PFSK-1 (cell line): ENCODE measurements at regions not wholly inside any gene's neighbourhood (a gene's known extent, or its start where the extent isn't known, plus 50 kb on each side); places are given as distances from the start of the nearest gene placed in this dataset.

Experiments used
- FOXP2 ChIP-seq: optimal IDR thresholded peaks from 2 replicates; pipeline ENCODE3; 2011; ENCODE audit warnings: borderline replicate concordance, control low read depth, inconsistent platforms; ENCODE audit not compliant: insufficient read depth; ENCODE audit errors: extremely low read length, extremely low read depth
- POLR2AphosphoS5 ChIP-seq: IDR thresholded peaks from 2 replicates; pipeline ENCODE4 v1.6.1; 2012; ENCODE audit warnings: low read depth, mild to moderate bottlenecking, control low read depth, low read length, moderate library complexity
- SIN3A ChIP-seq: IDR thresholded peaks from 2 replicates; pipeline ENCODE4 v1.6.1; 2012; ENCODE audit warnings: mild to moderate bottlenecking, low read length, moderate library complexity, borderline replicate concordance; ENCODE audit not compliant: insufficient read depth
- TAF1 ChIP-seq: IDR thresholded peaks from 2 replicates; pipeline ENCODE4 v1.6.1; 2012; ENCODE audit warnings: low read length, control low read depth, borderline replicate concordance; ENCODE audit not compliant: insufficient read depth
- TF ChIP-seq, protein P1 (sequence below), 2 experiments: IDR thresholded peaks; 2 replicates each; pipeline versions ENCODE4 v1.6.1 to v1.8.0; 2011 to 2012; ENCODE audit warnings: low read depth in 2 of 2, low read length in 2 of 2, control low read depth in 1 of 2, inconsistent platforms in 1 of 2, mild to moderate bottlenecking in 1 of 2, moderate library complexity in 1 of 2; ENCODE audit not compliant: insufficient read depth in 1 of 2

GRCh38 chr11:28463826-28464225, 355.6 kb downstream of the METTL15 start:
- TF ChIP-seq FOXP2, result no peak
- TF ChIP-seq POLR2AphosphoS5, result no peak
- TF ChIP-seq, protein P1, sequence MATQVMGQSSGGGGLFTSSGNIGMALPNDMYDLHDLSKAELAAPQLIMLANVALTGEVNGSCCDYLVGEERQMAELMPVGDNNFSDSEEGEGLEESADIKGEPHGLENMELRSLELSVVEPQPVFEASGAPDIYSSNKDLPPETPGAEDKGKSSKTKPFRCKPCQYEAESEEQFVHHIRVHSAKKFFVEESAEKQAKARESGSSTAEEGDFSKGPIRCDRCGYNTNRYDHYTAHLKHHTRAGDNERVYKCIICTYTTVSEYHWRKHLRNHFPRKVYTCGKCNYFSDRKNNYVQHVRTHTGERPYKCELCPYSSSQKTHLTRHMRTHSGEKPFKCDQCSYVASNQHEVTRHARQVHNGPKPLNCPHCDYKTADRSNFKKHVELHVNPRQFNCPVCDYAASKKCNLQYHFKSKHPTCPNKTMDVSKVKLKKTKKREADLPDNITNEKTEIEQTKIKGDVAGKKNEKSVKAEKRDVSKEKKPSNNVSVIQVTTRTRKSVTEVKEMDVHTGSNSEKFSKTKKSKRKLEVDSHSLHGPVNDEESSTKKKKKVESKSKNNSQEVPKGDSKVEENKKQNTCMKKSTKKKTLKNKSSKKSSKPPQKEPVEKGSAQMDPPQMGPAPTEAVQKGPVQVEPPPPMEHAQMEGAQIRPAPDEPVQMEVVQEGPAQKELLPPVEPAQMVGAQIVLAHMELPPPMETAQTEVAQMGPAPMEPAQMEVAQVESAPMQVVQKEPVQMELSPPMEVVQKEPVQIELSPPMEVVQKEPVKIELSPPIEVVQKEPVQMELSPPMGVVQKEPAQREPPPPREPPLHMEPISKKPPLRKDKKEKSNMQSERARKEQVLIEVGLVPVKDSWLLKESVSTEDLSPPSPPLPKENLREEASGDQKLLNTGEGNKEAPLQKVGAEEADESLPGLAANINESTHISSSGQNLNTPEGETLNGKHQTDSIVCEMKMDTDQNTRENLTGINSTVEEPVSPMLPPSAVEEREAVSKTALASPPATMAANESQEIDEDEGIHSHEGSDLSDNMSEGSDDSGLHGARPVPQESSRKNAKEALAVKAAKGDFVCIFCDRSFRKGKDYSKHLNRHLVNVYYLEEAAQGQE (IDR thresholded peaks at IDR 0.05; ENCODE audit: insufficient read depth in 1 of 2, low read depth in 2 of 2, low read length in 2 of 2), result no peak
- no peak for TF ChIP-seq TAF1
- no peak for TF ChIP-seq SIN3A

- TF ChIP-seq TAF1 (no peak), FOXP2 (no peak), POLR2AphosphoS5 (no peak)
- TF ChIP-seq, protein P1 (IDR thresholded peaks at IDR 0.05; ENCODE audit: insufficient read depth in 1 of 2, low read depth in 2 of 2, low read length in 2 of 2), result no peak
These were observed 353.7 kb downstream of the METTL15 start for GRCh38 chr11:28461846-28462245.

DNA sequence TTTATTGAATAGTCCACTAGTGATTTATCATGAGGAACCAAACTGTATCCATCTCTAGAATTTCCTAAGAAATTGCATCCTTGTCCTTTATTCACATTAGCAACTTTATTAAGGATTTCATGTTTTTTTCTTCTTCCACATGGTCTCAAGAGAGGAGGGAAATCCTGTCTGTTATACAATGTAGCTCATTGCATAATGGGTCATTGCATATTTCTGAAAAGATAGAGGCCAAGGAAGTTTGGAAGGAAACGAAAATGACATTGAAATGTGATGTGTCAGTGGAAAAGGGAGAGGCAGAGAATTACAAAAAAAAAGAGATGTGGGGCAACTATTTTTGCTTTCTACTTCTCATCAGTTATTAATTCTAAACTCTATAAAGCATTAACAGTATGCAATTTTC, 353.1 kb downstream of the METTL15 start:
- TF ChIP-seq, protein P1 (IDR thresholded peaks at IDR 0.05; ENCODE audit: insufficient read depth in 1 of 2, low read depth in 2 of 2, low read length in 2 of 2), result no peak
- no peak for TF ChIP-seq TAF1
- no peak for TF ChIP-seq POLR2AphosphoS5
- no peak for TF ChIP-seq FOXP2
- no peak for TF ChIP-seq SIN3A

DNA sequence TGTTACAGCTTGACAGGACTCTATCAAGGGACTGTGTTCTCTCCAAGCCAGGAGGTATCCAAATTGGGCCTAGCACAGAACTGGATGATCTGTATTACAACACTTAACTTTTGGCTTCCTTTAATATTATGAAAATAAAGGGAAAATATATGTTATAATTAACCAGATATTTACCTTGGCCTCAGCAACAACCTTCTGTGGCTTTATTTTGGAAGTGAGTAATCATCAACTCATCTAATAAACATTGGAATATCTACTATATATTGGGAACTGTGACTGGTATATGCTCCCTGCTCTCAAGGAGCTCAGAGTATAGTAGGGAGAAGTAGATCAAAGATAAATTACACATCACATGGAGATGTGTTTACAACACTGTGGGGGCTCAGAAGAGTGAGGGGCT, 352.2 kb downstream of the METTL15 start:
- TF ChIP-seq FOXP2, result no peak

DNA sequence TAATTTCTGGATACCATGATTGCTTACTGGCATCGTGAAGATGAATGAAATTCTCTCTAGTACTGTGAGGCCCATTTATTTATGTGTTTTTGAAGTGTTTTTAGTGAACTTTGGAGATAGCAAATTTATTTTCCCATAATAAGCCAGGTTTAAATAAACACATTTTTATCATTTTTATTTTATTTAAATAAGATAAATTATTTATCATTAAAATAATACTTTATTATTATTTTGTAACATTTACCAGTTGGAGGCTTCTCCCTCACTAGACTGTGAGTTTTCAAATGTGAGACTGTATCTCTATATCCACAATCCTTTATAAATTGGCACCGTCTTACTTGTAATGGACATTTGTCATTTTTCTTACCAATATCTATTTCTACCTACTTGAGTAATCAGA, 351.7 kb downstream of the METTL15 start:
- TF ChIP-seq FOXP2 (no peak), TAF1 (no peak), POLR2AphosphoS5 (no peak), SIN3A (no peak)
- TF ChIP-seq, protein P1 (IDR thresholded peaks at IDR 0.05; ENCODE audit: insufficient read depth in 1 of 2, low read depth in 2 of 2, low read length in 2 of 2), result no peak
